GM23248 (cell line): ENCODE measurements at regions not wholly inside any gene's neighbourhood (a gene's known extent, or its start where the extent isn't known, plus 50 kb on each side); places are given as distances from the start of the nearest gene placed in this dataset.

Source experiments
- EZH2 ChIP-seq: fragments of 200-600 bp; sonication (generic); IDR thresholded peaks from 2 replicates; pipeline ENCODE4 v1.6.1; 2018; ENCODE audit warnings: antibody characterized with exemption, mild to moderate bottlenecking; ENCODE audit not compliant: insufficient read depth, poor library complexity, severe bottlenecking
- EZH2phosphoT487 ChIP-seq: fragments of 200-600 bp; sonication (generic); IDR thresholded peaks from 2 replicates; pipeline ENCODE4 v1.6.1; 2018; ENCODE audit warnings: antibody characterized with exemption, moderate library complexity, mild to moderate bottlenecking, low read depth; ENCODE audit not compliant: insufficient read depth

DNA sequence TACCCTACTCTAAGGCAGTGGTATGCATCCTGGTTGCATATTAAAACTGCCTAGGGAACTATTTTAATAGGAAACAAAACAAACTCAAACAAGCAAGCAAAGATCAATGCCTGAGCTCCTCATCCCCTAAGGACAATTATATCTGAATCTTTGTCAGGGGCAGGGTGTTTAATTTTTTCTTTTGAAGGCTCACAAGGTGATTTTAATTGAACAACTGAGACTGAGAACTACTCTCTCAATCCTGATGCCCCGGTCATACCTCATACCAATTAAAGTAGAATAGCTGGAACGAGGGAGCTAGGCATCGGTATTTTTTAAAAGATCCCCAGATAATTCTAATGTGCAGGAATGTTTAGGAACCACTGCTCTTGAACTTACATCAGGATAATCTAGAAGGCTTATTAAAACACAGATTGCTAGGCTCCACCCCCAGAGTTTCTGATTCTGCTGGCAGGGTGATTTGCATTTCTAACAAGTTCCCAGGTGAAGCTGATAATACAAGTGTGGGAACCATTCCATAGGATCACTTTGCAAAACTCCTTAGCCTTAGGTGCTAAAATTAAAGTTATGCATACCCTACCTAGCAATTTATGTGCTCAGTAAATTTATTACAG, 416.5 kb downstream of the GUCY1A2 start:
- TF ChIP-seq EZH2 (no peak), EZH2phosphoT487 (no peak)
